ENCODE measurements at regions not wholly inside any gene's neighbourhood (a gene's known extent, or its start where the extent isn't known, plus 50 kb on each side); places are given as distances from the start of the nearest gene placed in this dataset.
A peak's percentile ranks its signal among the peaks of the same experiment; 100 is the strongest.

DNA sequence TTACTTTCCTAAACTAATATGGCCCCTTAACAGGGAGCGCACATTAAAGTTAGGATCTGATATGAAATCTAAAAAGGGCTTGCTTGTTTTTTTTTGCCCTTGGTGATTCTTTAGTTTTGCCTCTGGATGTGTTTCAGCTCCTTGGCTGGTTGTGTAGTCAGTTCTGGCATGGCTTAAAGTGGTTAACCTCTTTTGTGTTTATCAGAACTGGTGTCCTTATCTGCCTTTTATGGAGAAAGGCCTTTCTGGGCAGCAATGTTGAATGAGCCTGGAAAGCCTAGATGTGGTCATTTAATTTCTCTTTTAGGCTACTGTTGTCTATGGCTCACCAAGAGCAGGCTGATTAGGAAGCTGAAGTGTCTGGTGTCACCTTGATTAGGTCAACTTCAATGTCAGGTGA is 254.5 kb upstream of the ROPN1 start:
- no peak for DNase-seq (ENCODE audit: low spot score)

DNA sequence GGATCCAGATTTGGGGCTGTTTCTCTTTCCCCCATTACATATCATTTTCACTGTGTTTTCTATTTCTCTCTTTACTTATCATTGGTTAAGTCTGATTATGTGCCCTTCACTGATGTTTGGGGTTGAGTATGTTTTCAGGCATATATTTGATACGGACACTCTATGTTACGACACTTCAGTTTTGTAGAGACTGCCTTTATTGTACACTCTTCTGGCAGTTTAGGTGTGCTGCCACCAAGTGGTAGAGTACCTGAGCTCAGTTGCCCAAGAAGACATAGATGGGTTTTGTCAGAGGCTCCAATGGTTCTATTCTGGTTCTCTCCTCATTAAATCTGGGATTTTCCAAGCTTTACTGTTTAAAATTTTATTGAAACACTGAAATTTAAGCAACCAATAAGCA is 255.0 kb upstream of the ROPN1 start:
- DNase-seq (ENCODE audit: low spot score), result peak; percentile 37

DNA sequence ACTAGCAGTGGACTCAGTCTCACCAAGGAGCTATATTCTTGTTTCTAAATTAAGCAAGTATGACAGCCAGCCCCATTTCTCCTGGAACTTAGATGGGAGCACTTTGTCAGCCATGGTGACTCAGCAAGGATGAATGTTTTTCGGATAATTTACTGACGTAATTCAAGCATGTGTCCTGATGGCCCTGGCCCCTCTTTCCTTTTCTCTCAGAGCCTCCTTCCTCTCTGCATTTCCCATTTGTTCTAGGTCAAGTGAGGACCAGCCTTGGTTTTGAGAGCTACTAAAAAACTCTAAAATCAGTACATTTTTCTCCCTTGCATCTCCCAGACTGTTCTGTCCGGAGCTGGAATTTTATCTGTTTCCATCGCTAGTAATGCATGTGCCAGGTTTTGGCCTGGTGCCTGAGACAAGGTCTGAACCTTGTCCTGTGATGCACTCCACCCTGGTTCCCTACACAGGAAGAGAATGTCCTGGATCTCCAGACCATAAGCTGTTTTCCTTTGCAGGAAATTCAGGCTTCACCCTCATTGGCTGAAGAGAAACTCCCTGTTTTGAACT is 256.6 kb upstream of the ROPN1 start:
- no peak for DNase-seq (ENCODE audit: low spot score)

DNA sequence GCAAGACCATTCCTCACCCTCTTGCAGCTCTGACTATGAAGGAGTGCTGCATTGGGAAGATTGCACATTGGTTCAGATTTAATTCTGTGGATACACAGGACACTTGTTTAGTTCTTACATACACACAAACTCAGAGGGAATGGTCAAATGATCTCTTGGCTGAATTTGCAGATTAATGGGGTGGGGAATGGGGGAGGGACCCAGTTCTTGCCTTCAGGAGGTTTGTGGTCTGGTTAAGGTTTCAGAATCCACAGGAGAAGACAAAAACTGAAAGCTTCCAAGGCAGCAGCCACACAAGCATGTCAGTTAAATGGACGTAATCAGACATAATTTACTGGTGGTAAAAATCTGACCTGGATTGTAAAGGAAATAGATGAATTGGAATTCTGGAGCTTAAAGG is 257.1 kb upstream of the ROPN1 start:
- DNase-seq (ENCODE audit: low spot score), result no peak

DNA sequence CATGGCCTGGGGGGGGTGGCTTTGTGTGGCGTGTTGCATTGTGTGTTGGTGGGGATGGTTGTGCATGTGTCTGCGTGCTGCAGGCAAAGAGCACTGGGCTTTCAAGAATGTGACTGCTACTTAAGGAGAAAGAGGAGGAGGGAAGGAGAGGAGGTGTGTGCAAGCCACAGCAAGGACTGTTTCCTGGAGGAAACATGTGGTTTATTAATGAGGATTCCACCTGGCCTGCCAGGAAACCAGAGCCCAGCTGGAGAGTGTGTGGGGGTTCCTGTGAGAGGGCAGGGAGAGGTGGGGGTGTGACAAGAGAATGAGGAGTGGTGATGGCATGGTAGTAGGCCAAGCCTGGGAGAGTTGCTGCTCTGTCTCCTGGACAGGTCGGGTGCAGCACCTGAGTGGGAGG is 258.1 kb upstream of the ROPN1 start:
- no peak for DNase-seq (ENCODE audit: low spot score)

DNA sequence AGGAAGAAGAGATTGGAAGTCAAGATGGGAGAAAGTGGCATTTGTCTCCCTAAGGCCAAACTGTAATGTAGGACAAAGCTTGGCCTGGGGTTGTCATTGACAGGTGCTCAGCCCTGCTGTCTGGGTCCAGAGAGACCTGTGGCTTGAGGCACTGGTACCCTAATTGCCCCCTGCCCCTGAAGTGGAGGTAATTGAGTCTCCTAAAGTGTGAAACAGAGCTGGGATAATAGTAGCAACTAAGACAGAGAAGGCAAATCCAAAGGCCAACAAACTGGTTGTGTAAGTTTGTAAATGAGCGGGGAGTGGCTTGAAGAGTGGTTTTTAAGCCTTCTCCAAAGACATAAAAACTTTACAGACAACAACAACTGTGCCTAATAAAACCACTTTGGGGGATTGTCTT is 264.2 kb upstream of the ROPN1 start:
- no peak for DNase-seq (ENCODE audit: low spot score)

DNA sequence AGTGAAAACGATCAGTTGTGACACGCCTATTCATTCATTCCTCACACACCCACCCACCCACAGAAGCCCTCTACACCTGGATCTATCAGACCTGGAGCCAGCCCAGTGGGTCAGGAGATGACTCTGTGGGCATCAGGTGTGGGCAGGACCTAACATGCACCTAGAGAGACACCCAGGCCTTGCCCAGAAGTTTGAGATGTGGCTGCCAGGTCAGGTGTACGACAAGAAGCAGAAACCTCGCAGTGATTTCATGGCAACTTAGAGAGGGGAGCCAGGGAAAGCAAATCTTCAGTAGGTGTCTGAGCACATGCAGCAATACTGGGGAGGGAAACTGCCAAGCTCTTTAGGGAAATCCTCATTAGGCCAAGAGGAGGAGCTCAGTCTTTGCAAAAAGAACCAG is 264.7 kb upstream of the ROPN1 start:
- DNase-seq (ENCODE audit: low spot score), result no peak

DNA sequence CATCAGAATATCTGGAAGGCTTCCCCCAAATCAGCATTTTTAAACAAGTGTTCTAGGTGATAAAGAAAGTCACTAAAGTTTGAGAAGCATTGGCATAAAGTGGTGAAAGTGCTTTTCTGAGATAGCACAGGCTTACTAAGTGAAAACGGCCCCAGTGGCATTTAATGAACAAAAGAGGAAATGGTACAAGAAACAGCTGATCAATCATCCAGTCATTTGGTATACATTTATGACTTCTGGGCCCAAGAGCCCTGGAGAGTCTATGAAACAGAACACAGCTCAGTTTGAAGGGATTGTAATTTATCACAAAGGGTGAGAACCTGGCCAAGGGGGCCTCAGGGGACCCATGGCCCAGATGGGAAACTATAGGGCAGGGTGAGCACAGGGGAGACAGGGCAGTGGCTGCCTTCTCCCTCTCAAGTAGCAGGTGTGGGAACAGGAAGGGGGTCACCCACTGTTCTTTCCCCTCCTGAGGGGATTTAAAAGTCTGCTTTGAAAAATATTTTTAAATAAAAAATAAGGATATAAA is 265.5 kb upstream of the ROPN1 start:
- no peak for DNase-seq (ENCODE audit: low spot score)

DNA sequence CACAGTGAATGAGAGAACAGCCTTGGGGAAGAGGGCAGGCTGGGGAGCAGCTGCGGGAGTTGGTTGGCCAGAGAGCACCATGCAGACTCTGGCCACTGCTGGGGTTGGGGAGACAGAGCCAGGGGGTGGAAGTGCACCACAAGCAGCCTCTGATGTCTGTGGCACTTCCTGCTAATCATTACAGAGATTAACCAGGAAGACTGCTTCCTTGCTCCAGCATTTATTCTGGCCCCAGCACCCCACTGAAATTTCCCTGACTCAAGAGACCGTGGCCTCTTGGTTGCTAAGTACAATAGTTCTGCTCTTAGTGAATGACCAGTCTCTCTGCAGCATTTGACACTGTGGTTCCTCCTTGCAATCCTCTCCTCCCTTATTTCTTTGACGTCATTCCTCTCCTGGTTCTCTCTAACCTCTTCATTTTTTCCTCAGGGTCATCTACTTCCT is 266.2 kb upstream of the ROPN1 start:
- no peak for DNase-seq (ENCODE audit: low spot score)

DNA sequence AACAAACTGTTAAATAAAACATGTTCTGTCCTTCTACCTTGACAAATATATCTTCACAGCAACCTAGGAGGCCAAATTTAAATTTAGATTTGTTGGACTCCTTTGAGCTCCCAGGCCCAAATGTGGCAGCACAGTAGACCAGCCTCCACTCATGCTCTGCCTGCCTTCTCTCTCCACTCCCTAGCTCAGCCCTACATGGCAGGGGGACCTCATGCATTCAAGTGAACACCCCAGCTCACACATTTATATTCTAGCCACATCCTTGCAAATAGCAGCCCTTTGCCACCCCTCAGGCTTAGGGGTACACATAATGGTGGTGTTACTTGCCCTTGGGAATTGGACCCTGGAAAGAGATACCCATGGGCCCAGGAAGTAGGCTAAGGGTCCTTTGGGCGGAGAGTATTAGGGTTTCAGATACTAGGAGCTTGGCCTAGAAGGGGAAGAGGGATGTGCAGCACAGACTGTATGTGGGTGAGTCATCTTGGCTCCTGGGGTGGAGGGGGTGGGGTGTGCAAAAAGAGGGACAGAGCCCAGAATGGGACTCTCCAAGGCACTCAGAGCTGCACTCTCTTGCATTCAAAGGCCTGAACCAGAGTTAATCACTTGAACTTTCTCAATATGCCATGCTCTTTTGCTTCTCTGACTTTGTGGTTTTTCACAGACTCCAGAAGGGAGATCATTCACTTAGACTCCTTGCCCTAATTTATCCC is 268.4 kb upstream of the ROPN1 start:
- DNase-seq (ENCODE audit: low spot score), result peak; percentile 27

DNA sequence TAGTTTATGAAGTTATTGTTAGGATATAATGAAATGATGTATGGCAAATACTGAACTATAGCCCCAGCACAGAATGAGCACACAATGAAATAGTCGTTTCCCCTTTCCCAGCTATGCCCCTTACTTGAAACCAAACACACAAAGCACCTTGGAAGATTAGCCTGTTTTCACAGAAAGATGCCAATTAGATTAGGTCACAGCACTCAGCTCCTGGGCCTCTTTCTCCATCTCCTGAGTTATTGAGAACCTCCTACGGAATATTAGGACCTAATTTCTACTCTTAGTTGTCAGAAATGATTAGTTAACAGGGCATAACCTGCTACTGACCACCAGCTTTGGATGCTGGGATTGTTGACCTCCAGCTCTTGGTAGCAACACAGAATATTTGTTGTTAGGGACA is 269.4 kb upstream of the ROPN1 start:
- no peak for DNase-seq (ENCODE audit: low spot score)

DNA sequence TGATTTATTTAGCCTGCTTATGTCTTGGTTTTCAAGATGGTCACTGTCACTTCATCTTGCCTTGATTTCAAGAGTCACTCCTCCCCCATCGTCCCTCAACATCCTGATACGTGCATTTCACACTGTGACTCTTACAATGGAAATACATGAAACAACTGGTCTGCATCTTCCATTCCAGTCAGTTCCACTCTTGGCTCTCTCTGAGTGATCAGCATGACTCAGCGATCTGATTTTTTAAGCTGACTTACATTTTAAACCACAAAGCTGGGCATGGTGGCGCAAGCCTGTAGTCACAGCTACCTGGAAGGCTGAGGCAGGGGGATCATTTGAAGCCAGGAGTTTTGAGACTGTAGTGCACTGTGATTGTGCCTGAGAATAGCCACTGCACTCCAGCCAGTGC is 271.2 kb upstream of the ROPN1 start:
- DNase-seq (ENCODE audit: low spot score), result peak; percentile 55

DNA sequence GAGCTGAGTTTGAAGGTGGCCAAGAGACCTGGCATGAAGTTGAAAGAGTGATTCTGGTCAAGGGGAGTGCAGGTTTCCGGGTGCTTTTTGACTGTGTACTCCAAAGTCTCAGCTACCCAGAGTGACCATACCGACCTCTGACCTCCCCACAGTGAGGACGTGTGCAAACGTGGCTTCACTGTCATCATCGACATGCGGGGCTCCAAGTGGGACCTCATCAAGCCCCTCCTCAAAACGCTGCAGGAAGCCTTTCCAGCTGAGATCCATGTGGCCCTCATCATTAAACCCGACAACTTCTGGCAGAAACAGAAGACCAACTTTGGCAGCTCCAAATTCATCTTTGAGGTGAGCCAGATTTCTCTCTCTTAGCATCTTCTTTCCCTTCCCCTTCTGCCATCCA is 272.4 kb upstream of the ROPN1 start:
- no peak for DNase-seq (ENCODE audit: low spot score)

DNA sequence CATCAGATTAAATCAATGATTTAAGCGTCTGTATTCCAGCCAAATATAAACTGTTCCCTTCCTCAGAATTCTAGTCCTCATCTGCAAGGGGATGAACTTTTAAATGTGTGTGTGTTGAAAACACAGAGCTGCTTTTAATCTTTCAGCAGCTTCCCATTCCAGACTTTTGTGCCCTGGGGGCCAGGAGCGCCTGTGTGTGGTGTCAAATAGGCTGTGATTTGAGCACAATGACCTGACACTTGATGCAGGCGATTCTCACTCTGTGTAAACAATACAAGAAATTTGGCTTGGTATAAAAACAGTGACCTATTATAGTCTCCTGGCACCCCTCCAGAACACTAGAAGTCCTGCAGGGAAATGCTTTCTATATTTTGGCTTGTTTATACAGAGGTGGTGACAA is 274.6 kb upstream of the ROPN1 start:
- DNase-seq (ENCODE audit: low spot score), result no peak

DNA sequence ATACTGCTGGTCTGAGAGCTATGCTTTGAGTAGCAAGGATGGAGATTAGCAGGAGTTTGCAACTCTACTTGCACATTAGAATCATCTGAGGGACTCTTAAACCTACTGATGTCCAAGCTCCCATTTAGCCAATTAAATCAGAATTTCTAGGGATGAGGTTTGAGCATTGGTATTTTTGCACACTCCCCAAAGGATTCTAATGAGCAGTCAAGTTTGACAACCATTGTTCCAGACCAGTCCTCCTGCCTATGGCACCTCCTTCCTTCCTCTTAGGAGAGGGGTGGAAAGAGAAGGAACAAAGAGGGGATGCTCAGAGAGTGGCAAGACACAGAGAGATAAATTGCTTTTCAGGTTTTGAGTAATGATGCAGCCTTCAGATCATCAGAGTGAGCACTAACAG is 275.5 kb upstream of the ROPN1 start:
- no peak for DNase-seq (ENCODE audit: low spot score)

DNA sequence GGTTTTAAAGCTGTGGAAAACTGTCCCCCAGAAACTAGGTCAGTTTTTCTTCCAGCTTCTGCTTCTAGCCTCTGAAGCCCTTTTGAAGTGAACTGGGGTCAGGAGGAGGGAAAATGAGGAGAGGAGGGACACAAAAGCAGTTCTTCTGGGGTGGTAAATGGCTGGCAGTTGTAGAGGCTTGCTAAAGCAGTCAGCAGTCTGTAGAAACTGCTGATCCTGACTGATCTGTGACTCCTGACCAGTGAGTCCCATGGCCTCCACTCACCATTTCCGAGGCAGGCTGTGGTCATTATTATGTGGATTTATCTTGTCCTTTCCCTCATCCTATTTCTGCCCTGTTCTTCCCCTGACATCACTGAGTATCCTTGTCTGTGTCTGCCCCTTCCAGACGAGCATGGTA is 276.4 kb upstream of the ROPN1 start:
- DNase-seq (ENCODE audit: low spot score), result no peak

DNA sequence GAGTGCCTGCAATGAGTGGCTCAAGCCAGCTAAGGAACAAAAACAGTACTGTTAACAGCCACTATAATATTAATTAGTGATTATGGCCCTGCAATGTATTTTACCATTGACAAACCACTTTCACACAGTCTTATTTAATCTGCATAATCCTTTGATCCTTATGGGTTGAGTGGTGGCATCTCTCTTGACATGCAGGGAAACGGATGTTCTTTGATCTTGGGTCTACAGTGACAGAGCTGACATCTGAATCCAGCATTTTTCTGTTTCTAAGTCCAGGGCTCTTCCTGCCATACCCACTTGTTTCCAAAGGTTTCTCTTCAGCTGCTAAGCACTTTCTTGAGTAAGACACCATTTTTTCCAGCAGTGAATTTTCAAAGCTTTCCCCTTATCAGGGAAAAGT is 277.7 kb upstream of the ROPN1 start:
- peak; percentile 93 for DNase-seq (ENCODE audit: low spot score)

DNA sequence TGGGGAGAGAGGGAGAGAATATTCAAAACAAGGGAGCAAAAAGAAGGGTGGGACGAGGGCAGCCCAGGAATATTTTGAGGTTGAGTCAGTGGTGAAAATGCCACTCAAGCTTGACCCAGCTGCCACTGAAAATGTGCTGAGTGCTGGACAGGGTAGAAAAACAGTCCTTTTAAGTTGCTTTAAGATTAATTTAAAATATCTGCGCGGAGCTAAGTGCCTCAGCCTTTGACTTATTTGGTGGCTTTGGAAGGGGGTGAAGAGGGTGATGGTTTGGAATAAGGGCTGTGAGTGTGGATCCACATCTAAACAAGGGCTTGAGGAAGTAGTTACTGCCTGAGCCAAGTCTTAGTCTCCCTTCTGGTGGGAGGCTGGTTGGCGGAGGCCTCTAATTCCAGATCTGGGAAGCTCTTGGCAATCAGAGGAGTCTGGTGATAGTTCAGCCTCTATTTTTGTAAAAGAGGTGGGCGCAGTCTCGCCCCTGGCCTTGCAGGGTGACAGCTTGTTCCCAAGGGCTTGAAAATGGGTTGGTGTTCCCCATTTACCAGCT is 280.8 kb upstream of the ROPN1 start:
- peak; percentile 44 for DNase-seq (ENCODE audit: low spot score)

DNA sequence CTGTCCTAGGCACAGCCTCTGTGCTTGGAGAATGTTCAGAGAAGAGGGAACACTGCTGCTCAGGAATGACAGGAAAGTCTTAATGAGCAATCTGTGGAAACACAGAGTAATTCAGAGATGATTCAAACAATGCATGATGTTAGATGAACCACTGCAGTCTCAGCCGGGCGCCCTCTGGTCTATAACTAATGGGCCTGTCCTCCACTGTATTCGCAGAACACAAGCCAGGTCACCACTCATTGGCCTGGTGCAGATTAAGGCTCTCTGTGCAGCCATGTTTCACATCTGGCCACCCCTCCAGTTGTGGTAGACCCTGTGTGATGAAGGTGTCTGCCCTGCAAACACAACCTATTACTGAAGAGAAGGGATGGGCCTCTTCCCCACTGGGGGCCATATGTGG is 281.7 kb upstream of the ROPN1 start:
- no peak for DNase-seq (ENCODE audit: low spot score)

DNA sequence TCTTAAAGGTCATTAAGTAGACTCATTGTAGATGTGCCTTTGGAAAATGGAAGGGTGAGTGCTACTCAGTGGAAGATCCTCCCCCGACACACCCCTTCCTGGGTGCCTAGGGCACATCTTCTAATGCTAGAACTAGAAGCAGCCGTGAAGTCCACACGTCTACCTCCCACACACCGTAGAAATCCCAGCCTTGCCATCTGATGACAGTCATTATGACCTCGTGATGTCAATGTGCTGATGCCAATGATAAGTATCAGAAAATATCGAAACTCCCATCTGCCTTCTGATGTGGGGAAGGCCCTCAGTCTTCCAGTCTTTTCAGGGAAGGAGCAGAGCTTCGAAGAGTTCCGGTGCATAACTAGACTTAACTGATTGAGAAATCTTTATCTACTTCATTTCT is 282.1 kb upstream of the ROPN1 start:
- DNase-seq (ENCODE audit: low spot score), result no peak

DNA sequence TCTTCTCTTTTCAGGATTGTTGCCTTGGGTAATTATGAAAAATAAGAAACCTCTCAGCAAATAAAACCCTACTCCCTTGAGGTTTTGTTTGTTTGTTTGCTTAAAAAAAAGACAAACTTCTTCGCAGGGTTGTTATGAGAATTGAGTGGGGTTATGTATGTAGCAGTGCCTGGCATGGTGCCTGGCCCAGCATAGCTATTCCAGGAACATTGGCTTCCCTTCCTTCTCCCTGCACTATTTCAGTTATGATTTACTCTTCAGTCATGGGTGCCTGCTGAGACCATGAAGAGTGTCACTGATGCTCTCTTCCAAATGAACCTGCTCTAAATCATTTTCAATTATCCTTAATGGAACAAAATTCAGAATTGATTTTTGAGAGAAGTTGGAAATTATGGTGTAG is 283.5 kb upstream of the ROPN1 start:
- no peak for DNase-seq (ENCODE audit: low spot score)

DNA sequence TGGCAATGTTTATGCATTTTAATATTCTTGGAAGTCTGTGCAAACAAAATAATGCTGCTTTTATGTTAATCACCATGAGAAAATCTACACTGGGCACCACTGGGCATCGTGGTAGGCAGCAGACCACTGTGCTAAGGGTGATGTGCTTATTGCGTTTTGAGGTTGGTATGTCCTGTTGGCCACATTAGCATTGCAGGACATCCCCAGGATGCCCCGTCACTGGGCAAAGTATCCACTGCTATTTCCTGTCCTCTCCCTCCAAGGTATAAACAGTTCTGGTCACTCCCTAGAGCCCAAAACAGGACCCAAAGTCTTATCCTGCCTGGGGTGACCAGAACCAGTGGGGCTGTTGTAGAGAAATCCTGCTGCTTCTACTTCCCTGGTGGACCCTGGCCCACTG is 284.2 kb upstream of the ROPN1 start:
- DNase-seq (ENCODE audit: low spot score), result peak; percentile 27

DNA sequence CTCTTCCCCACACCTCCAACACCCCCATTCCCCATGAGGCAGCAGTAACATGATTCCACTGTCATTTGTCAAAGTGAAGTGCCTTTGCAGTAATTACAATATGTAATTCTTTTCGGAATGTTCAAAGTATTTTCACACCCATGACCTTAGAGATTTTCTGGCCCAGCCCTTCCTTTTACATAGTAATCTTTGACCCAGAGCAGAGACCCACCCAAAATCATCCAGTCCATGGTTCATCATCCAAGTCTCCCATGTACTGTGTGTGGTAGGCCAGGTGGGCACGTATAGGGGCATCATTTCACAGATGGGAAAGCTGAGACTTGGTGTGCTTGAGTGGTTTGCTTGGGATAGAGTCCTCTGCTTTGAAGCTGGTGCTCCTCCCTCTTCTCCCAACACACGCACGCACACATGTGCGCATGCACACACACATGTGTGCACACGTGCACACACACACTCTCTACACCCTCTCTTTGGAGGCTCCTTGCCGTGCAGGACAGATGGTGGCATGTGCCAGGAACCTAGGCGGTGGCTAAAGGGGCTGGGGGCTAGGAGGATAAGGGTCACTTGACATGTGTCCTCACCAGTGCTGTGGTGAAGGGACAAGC is 284.7 kb upstream of the ROPN1 start:
- peak; percentile 34 for DNase-seq (ENCODE audit: low spot score)
